Fibroblast of skin of right quadriceps (primary cell): ENCODE measurements at regions not wholly inside any gene's neighbourhood (a gene's known extent, or its start where the extent isn't known, plus 50 kb on each side); places are given as distances from the start of the nearest gene placed in this dataset.
"Not testable (repeated sequence)": the region's sequence is repeated elsewhere in the genome, so short reads cannot be mapped to it uniquely, and the experiment has no call there.

ENCODE experiments used
- DNase-seq: peaks from one replicate; pipeline ENCODE4 v3.0.0-alpha.2; 2013

DNA sequence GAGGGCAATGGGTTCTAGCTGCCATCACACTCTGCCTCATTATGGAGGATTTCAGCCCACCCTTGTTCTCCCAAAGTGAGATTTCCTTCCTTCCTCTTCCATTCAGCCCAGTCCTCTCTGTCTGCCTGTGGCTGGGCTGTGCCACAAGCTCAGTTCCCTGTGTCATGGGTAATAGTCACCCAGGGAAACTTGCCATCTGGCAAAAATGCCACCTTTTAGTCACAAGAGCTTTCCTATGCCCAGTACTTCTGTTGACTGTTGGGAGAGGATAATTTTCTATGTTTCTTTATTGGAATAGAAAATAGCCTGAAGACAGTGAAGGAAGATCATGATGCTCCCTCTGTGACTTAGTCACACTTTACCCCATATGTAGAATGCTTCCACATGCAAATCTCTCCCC lies 71.4 kb downstream of the TLR4 start:
- DNase-seq, result no peak

DNA sequence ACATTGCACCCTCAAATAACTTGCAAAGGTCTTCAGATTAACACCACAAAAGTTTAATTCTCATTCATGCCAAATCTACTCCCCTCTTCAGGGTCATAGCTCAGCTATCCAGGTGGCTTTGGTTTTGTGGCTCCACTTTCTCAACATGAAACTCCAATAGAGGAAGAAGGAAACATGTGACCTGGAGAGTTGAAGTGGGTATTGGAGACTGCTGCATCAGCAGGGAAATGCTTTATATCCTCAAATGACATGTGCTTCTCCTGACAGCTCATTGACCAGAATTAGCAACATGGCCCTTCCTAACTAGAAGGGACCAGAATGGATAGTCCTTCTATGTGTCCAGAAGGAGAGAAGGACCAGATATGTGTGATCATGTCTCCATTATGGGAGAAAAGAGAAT lies 73.6 kb downstream of the TLR4 start:
- DNase-seq, result no peak

DNA sequence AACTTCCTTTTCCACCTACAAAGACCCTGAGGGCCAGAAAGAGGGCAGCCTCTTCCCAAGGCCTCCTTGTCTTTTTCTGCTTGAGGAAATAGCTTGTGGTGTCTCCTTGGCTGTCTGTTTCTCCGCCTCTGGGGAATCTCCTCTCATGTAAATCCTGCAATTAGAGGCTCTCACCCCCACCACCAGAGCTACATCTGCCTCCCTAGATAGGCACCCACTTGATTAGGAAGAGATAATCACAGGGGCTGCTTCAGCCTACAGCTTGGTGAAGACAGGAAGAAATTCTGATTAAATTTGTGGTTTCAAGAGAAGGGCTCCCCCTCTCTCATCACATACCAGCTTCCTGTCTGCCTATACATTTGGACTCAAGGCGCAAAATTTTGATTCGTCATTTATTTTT lies 75.6 kb downstream of the TLR4 start:
- no peak for DNase-seq

DNA sequence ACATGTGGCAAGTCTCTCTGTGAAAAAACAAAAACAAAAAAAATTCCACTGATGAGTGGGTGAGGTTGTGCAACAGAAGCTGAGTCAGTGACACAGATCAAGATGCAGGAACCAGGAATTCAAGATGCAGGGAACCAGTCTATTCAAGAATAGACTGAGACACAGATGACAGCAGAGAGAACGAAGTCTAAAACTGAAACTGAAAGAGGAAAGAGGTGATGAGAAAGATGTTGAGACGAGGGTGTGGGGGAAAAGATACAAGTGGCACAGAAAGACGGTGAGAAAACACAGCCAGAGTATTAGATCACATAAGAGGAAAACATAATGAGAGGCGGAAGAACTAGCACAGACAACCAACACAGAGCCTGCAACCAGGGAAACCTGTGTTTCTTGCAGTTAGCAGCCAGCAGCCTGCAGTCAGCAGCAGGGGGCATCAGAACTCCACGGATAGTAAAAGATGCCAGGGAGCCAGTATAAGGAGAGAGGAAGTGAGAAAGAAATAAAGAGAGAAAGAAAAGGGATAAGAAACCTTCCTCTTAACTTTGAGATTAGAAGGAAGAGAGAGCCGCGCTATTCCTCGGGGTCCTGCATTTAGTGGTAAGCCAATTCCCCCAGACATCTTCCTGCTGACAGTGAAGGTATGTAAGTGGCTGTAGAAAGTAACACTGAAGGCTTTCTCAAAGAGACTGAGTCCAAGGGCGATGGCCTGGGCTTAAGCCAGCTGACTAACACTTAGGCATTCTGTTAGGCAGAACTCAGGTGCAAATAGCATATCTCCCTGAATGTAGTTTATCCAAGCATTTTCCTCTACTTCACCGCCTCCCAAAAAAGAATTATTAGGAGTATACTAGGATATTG lies 79.0 kb downstream of the TLR4 start:
- DNase-seq, result peak; percentile 58

DNA sequence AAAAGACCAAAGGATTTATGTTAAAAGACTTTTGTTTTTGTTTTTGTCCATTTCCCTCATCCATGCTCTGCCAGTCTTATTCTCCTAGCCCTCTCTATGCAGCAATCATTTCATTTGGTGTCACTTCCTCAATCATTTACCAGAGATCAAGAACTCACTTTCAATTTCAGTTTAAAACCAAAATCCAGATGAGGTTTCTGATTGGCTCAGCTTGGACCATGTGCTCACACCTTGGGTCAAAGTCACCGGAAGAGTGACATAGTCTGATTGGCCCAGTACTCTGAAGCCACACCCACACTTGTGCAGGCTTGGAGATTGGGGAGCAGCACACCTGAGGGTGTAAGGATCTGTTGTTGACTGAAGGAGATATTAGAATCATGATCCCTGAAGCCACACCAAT lies 79.6 kb downstream of the TLR4 start:
- no peak for DNase-seq

DNA sequence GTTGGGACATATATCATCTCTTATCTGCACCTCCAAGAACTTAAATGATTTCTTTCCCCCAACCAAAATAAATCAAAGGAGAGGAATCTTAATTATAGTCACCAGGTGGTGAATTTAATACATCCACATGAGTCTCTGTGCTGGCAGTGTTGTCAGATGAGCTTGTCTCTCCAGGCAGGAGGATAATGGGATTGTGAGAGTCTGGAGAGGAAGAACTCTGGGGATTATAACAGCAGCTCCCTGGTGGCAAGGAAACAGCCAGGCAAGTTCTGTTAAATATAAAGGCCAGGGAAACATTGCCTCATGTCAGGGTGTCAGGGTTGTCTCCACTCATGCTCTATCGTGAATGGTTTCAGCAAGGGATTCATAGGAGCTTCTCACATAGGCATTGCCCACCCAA lies 80.8 kb downstream of the TLR4 start:
- no peak for DNase-seq

DNA sequence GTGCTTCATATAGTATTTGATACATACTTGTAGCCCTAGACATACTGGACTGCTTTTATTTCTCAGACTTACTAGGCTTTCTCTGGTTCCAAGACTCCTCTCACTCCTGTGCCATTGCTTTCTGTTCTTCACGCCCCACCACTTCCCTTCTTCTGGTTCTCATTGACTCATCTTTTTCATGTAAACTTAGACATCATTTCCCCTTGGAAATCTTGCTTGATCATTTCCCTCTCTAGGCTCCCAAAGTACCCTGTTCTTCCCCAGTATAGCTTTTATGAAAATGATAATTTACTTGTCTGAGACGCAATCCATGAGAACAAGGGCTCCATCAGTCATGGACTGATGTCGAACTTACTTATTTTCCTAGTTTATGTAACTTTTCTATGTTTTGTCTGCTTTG lies 83.5 kb downstream of the TLR4 start:
- DNase-seq, result no peak

DNA sequence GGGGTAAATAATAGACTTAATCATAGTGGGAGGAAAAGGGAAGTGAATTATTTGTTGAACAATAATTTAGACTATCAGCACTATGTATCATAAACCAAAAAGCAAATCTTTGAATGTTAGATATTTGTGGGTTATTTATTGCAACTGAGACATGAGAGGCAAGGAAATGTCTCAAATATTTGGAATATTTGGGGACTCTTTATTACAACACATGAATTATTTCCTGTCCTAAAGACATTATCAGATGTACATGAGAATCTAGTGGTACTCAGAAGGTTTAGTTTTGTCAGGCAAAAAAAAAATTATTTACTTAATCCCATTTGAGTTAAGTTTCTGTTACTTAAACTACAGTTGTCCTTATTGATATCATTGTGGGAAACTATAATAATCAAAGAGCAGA lies 91.1 kb downstream of the TLR4 start:
- no peak for DNase-seq

DNA sequence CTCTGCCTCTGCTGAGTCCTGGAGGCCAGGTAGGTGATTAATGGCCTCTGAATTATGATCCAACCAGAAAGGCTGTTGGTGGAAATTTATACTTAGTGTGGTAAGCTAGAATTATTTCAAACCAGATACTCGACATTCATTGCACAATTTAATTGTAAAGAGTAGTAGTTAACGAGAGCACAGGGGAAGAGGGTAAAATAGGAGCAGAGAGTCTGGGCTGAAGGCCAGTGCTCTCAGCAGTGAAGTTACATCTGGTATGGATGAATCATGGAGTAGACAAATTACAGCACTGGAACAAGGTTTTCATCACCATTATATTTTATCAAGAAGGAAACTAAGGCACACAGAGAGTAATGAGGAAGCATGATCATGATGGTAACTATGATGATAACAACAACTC lies 92.5 kb downstream of the TLR4 start:
- DNase-seq, result peak; percentile 3

DNA sequence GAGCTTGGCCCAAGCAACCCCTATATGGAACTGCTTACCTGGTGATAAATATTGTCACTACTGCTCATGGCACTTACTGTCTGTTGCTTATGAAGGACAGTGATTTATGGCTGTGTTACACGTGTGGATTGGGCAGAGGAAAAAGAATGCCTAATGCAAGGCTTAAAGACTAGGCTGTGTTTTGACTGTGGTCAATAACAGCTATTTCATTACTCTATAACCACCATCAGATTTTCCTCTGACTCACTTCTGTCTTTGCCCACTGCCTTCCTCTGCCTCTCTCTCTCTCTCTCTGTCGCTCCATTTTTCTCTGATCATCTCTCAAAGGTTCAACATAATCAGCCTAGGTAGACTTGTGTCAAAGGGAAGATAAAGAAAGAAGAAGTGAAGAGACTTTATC lies 96.2 kb downstream of the TLR4 start:
- no peak for DNase-seq

DNA sequence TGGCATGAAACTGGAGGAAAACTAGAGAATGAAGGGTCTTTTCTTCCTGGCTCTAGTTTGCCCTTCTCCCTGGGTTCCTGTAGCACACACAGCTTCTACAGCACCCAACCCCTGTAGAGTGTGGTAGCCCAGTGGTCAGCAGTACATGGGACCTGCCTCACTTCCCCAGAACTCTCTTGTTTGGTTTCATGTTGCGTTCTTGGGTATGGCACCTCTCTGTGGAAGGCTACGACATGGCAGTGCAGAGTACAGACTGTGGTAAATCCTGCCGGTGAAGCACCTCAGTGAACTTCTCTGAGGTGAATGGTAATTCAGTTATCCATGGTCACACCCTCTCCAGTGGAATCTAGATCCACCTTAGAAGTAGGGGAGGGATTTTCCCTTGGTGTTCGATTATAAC lies 105.5 kb downstream of the TLR4 start:
- DNase-seq, result no peak

DNA sequence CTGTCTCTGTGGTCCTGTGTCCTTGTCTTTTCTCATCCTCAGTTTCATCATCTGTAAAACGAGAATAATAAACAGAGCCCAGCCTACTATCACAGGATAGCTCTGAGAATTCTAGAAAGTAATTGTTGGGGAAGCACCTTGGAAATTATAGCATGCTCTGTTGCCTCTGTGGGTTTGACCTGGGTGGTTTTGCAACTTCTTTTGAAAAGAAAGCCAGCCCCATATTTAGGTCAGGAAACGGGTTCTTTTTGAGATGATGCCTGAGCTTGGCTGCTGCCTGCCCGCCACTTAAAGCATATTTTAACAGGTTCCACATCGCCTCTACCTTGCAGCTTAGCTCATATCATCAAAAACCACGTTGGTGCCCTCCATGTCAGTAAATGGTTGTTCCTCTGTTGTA lies 111.1 kb downstream of the TLR4 start:
- DNase-seq, result no peak

DNA sequence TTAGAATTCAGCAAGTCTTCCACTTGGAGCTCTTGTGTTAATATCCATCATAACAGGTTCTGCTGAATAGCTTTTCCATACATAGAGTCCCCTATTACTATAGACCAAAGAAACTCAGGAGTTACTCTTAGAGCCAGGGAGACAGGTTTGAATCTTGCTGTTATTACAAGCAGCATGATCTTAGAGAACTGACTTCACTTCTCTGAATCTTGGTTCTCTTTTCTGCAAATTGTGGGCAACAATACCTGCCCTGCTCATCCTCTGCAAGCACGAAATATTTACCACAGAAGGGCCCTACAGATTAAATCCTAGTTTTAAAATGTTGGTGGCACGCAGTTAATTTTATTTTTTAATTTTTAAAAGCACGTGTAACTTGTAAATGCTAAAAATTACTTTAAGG lies 111.7 kb downstream of the TLR4 start:
- DNase-seq, result no peak

DNA sequence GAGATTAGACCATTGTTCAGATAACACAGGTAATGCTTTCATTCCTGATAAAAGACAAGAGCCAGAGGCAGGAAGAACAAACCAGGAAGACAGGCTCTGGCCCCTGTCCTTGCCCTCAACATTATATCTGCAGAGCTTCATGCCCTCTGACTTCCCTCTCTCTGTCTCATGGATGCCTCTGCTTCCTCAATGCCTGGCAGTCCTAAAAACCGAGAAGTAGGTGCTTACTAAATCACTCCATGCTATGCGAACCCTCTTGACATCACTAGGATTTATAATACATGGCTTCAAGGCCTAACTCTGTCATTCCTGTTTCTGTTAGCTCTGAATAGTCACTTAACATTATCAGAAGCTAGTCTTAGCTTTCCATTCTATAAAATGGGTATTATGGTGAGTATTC lies 117.8 kb downstream of the TLR4 start:
- DNase-seq, result no peak

DNA sequence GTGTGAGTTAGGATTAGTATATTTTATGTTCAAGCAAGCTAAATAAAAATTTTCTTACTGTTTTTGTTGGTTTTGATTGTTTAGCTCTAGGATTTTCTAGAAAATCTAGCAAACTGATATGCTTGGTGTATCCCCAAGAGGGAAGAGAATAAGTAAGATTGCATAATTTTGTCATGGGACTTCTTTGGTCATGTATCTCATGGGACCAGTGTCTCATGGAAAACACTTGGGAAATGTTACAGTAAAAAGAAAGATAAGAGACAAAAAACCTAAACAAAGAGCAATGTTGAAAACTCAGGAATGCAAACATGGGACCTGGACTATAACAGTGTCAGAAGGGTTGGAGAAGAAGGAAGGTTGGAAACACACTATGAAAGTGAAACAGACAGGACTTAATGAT lies 119.4 kb downstream of the TLR4 start:
- no peak for DNase-seq

DNA sequence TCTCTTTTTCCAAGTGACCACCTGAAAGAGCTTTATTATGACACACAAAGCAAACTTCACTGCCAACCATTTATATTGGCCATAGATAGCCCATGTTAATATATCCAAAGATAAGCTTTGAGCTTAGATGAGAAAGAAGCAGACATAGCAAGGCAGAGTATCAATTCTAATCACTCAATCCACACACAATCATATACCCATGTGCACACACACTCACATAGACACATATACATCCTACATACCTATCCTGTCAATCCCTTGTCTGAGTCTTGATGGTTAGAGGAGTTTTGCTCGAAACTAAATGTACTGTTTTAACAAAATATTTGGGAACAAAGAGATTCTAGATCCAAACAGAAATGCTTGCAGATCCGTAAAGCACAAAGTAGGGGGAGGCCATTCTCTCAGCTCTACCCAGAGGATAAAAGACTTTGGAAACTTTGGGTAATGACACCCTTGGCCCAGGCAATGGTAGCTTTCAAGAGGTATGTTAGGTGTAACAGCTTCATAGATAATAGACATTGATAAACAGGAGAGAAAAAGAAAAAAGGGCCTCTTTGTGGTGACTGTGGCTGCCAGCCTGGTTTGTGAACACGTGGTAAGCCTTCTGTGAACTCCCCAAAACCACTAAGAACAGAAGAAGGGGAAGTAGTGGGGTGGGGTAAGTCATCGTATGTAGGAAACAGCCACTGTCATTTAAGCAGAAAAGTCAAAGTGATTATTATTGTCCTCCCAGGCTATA lies 121.6 kb downstream of the TLR4 start:
- DNase-seq, result no peak

DNA sequence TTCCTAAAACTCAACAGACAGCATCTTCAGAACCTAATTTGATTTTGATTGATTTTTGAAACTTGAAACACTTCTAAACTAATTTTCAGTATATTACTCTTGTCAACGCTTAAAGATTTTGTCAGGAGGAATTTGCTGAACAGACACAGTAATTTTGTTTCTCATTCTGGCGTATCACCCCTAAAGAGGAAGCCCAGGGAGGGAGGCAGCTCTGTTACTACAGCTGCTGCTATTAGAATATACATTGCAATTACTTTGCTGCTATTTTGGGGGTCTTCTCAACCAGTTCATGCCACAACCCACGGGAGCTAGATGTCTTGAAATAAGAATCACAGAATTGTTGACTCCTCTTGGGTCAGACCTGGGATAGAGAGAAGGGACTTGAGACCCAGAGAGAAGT lies 122.6 kb downstream of the TLR4 start:
- DNase-seq, result no peak

DNA sequence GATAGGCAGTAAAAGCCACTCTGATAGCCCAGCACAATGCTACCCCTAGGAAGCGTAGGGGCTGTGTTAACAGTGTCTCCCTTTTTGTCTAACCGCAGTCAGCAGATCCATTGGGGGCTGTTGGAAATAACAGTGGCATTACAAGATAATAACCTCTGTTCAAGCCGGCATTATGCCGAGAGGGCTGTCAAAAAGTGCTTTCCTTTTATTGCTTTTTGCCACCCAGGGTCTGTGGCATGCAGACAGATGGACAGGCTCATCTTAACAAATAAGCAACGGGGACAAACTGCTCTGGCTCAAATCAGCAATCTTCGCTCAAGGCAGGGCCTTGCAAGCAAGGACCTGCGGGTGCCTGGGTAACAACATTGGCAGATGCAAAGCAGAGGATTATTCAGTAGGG lies 123.3 kb downstream of the TLR4 start:
- DNase-seq, result no peak

DNA sequence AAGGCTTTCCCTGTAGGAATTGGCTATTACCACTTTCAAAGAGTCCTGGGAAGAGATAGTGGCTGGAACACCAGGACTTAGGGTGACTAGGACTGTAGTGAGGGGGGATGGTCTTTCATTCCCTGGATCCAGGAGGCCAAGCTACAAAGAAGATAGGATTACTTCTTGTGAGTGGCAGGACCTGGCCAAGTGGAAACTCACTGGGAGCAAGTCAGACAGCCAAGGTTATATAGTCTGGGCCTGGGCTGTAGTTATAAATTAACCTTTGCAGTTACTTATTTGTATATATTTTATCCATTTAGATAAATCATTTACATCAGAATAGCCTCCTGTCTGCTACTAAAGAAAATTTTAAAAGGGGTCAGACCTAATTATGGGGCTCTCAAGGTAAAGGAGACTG lies 124.3 kb downstream of the TLR4 start:
- DNase-seq, result no peak

DNA sequence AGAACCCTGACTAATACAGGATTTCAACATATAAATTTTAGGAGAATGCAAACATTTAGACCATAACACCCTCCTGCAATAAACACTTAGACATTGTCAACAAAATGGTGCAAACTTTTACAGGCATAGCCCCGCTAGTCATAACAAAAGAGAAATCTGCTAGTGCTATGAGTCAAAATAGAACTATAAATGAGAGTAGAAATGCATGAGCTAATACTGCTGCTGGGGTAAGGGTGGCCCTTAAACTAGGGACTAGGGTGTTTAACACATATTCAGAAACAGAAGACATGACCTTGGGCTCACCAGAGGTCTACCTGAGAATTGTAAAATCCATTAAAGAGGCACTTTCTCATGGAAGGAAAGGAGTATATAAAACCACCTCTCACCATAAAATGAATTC lies 131.6 kb downstream of the TLR4 start:
- DNase-seq, result no peak

DNA sequence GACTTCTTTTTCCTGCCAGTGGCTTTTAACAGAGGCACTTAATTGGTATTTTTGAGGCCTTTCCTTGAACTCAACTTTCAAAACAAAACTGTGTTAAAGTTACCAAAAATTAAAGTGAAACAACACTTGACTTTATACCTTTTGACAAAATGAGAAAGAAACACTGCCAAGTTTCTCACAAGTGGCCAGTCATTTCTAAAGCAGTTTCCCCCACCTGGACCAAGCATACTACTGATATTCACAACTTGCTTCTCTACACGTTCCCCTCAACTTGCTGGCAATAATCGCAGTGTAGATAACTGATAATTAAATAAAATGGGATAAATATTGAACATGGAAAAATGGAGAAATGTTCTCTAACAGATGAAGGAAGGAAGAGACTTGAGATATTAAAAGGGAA lies 135.7 kb downstream of the TLR4 start:
- no peak for DNase-seq

DNA sequence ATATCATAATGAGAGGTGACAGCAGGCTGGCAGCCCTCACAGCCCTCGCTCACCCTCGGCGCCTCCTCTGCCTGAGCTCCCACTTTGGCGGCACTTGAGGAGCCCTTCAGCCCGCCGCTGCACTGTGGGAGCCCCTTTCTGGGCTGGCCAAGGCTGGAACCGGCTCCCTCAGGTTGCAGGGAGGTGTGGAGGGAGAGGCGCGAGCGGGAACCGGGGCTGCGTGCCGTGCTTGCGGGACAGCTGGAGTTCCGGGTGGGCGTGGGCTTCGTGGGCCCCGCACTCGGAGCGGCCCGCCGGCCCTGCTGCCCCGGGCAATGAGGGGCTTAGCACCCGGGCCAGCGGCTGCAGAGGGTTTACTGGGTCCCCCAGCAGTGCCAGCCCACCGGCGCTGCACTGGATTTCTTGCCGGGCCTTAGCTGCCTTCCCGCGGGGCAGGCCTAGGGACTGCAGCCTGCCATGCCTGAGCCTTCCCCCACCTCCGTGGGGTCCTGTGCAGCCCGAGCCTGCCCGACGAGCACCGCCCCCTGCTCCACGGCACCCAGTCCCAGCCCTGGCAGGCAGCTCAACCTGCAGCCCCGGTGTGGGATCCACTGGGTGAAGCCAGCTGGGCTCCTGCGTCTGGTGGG lies 147.7 kb downstream of the TLR4 start:
- DNase-seq, result not testable (repeated sequence)

DNA sequence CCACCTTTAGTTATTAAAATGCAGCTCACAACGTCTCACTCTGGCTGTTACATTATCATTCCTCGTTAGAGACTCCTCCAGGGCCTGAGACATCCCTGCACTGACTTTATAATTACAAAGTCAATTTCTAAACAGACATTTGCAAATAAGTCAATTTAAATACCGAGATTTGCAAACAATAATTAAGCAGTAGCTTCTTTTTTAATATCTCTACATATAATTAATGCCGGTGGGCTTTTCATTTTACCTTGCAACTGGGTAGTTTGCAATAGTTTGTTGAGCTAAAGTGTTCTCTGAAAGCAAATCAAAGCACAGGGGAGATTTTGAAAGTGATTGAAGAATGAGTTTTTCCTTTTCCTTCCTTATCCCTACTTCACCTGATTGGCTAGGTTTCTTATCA lies 154.4 kb downstream of the TLR4 start:
- no peak for DNase-seq

DNA sequence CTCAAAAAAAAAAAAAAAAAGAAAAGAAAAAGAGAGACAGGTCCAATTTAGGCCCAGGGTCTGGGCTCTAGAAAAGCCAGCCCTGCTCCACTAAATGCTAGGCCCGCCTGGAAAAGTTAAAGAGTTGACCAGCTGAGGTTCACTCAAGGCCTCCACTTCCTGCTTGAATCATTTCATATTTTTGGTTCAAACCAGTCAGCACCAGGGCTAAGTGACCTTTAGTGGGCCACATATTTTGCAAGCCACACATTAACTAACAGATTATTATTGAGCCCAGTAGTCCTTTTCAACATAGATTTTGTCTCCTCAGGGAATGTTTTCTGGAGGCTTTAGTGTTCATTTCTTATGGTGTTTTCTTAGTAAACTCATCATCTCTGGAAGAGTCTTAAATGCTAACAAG lies 156.6 kb downstream of the TLR4 start:
- no peak for DNase-seq
